ENCODE measurements at regions not wholly inside any gene's neighbourhood (a gene's known extent, or its start where the extent isn't known, plus 50 kb on each side); places are given as distances from the start of the nearest gene placed in this dataset.

DNA sequence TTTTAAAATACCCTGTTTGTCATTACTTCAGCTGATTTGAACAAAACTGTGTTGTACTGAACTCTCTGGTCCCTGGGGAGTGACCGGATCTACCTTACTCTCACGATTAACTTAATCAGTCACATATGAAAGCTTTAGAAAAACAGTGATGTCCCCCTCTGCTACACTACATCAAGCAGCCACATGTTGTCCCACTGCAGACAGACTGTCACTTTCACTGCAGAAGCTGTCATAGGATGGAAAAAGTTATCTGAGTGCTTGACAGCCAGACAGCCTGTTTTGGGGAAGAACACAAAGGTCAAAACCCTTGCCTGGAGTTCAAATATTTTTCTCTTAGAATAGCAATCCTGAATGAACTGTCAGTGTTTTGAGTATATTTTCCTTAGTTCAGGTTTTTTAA, 546.4 kb downstream of the DTWD2 start:
- no peak for TF ChIP-seq POLR2AphosphoS5 (IDR thresholded peaks at IDR 0.05)
- TF ChIP-seq, protein P1, sequence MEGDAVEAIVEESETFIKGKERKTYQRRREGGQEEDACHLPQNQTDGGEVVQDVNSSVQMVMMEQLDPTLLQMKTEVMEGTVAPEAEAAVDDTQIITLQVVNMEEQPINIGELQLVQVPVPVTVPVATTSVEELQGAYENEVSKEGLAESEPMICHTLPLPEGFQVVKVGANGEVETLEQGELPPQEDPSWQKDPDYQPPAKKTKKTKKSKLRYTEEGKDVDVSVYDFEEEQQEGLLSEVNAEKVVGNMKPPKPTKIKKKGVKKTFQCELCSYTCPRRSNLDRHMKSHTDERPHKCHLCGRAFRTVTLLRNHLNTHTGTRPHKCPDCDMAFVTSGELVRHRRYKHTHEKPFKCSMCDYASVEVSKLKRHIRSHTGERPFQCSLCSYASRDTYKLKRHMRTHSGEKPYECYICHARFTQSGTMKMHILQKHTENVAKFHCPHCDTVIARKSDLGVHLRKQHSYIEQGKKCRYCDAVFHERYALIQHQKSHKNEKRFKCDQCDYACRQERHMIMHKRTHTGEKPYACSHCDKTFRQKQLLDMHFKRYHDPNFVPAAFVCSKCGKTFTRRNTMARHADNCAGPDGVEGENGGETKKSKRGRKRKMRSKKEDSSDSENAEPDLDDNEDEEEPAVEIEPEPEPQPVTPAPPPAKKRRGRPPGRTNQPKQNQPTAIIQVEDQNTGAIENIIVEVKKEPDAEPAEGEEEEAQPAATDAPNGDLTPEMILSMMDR (IDR thresholded peaks at IDR 0.05), result no peak
- TF ChIP-seq POLR2A (IDR thresholded peaks at IDR 0.05), result no peak
- no peak for TF ChIP-seq EP300 (IDR thresholded peaks at IDR 0.05)
